C4-2B (cell line): ENCODE measurements at regions not wholly inside any gene's neighbourhood (a gene's known extent, or its start where the extent isn't known, plus 50 kb on each side); places are given as distances from the start of the nearest gene placed in this dataset.

Source experiments
- ZFX ChIP-seq: fragments of 450-650 bp; IDR thresholded peaks from 2 replicates; pipeline ENCODE4 v1.6.1; 2017
- TF ChIP-seq, protein P1 (sequence below): fragments of 450-650 bp; conservative IDR thresholded peaks from 2 replicates; pipeline ENCODE4 v1.5.1; 2017; ENCODE audit warnings: mild to moderate bottlenecking

DNA sequence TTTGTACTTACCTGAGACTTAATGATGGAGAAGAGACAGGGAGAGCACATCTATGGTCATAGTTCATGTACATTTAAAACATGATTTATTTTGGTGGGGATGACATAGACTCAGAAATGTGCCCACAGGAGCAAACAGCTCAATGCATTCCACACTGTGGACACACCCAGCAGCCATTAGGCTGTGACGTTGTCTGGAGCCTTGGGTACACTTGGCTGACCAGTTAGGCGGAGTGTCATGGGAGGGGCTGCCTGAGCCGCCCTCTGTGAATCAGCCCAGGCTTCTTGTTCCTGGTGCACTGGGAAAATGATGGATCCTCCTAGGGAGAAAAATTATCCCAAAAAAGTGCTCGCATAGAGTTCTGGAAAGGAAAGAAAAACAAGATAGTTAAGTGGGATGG lies 231.0 kb upstream of the GMDS start:
- TF ChIP-seq, protein P1, sequence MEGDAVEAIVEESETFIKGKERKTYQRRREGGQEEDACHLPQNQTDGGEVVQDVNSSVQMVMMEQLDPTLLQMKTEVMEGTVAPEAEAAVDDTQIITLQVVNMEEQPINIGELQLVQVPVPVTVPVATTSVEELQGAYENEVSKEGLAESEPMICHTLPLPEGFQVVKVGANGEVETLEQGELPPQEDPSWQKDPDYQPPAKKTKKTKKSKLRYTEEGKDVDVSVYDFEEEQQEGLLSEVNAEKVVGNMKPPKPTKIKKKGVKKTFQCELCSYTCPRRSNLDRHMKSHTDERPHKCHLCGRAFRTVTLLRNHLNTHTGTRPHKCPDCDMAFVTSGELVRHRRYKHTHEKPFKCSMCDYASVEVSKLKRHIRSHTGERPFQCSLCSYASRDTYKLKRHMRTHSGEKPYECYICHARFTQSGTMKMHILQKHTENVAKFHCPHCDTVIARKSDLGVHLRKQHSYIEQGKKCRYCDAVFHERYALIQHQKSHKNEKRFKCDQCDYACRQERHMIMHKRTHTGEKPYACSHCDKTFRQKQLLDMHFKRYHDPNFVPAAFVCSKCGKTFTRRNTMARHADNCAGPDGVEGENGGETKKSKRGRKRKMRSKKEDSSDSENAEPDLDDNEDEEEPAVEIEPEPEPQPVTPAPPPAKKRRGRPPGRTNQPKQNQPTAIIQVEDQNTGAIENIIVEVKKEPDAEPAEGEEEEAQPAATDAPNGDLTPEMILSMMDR: no peak
- no peak for TF ChIP-seq ZFX
